ENCODE measurements at regions not wholly inside any gene's neighbourhood (a gene's known extent, or its start where the extent isn't known, plus 50 kb on each side); places are given as distances from the start of the nearest gene placed in this dataset.

DNA sequence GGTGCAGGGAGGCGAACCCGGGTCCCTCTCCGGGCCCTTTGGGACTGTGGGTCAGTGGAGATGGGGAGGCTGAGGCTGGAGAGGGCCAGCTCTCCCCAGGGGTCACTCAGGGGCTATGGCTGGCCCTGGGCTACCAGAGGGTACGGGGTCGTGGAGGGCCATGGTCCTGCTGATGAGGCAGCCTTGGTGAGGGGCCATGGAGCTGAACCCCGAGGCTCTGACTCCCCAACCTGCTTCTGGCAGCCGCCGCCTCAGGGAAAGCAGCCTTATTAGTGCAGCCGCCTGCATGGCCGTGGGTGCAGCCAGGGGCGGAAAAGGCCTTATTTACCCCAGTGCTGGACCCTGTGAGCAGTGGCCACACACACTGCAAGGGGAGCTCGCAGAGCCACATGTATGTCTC lies 139.4 kb downstream of the MIAT start:
- H3K27ac Mint-ChIP-seq: no peak overlapping the region
- H3K4me3 Mint-ChIP-seq: no peak overlapping the region
- no peaks in the 10 kb centered on the region for H3K27me3 Mint-ChIP-seq (ENCODE audit: low read depth)
- intact Hi-C loops (cut with micrococcal nuclease): no loop called here
- CTCF ChIA-PET: interaction anchor here (1.2 kb wide), 1 partner anchor 16 kb away, joined by 4 read pairs; no protein-coding TSS in a partner anchor
- peaks cover 2% of the 10 kb centered on the region for H3K9me3 Mint-ChIP-seq
- no peaks in the 10 kb centered on the region for H3K4me1 Mint-ChIP-seq (ENCODE audit: low read depth)
- H3K36me3 Mint-ChIP-seq (ENCODE audit: low read depth): peaks cover 22% of the 10 kb centered on the region
- no peak for DNase-seq

- peak; percentile 7 for DNase-seq
- Mint-ChIP-seq H3K27me3 (ENCODE audit: low read depth) (no peaks in the 10 kb centered on the region), H3K36me3 (ENCODE audit: low read depth) (peaks cover 19% of the 10 kb centered on the region), H3K27ac (peak overlapping the region; percentile 31), H3K4me1 (ENCODE audit: low read depth) (no peaks in the 10 kb centered on the region), H3K4me3 (no peak overlapping the region), H3K9me3 (peaks cover 2% of the 10 kb centered on the region)
- intact Hi-C loops (cut with micrococcal nuclease): no loop called here
- CTCF ChIA-PET: interaction anchor here (1.2 kb wide), 1 partner anchor 14 kb away, joined by 4 read pairs; no protein-coding TSS in a partner anchor
These were observed 140.5 kb downstream of the MIAT start for GRCh38 chr22:26797910-26798309.

- intact Hi-C loops (cut with micrococcal nuclease): no loop called here
- Mint-ChIP-seq H3K27ac (no peak overlapping the region), H3K27me3 (ENCODE audit: low read depth) (no peaks in the 10 kb centered on the region), H3K9me3 (peaks cover 2% of the 10 kb centered on the region), H3K36me3 (ENCODE audit: low read depth) (peaks cover 13% of the 10 kb centered on the region), H3K4me1 (ENCODE audit: low read depth) (no peaks in the 10 kb centered on the region), H3K4me3 (no peak overlapping the region)
- CTCF ChIA-PET: no interaction called here
- no peak for DNase-seq
These were observed 141.2 kb downstream of the MIAT start for GRCh38 chr22:26798462-26799065.

- CTCF ChIA-PET: no interaction called here
- no peak overlapping the region for H3K4me3 Mint-ChIP-seq
- H3K4me1 Mint-ChIP-seq (ENCODE audit: low read depth): no peaks in the 10 kb centered on the region
- H3K9me3 Mint-ChIP-seq: no peaks in the 10 kb centered on the region
- H3K27me3 Mint-ChIP-seq (ENCODE audit: low read depth): no peaks in the 10 kb centered on the region
- DNase-seq: no peak
- intact Hi-C loops (cut with micrococcal nuclease): no loop called here
- no peak overlapping the region for H3K27ac Mint-ChIP-seq
- H3K36me3 Mint-ChIP-seq (ENCODE audit: low read depth): peaks cover 4% of the 10 kb centered on the region
These were observed 143.5 kb downstream of the MIAT start for GRCh38 chr22:26800858-26801257.

DNA sequence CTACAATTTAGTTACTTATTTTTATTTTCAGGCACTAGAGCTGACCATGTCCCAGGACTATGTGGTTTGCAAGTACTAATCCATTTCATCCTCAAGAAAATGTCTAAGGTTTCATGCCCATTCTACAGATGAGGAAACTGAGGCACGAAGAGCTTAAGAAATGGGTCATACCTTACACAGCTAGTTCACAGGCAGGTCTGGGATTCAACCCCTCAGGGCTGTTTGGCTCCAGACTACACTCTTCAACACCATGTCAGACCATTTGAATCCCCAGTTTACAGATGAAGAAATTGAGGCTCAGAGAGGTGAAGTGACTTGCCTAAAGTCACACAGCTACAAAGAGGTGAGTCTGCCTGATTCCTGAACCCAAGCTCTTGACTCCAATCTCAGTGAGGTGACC lies 144.1 kb downstream of the MIAT start:
- H3K4me3 Mint-ChIP-seq: no peak overlapping the region
- DNase-seq: no peak
- no peaks in the 10 kb centered on the region for H3K27me3 Mint-ChIP-seq (ENCODE audit: low read depth)
- H3K27ac Mint-ChIP-seq: no peak overlapping the region
- H3K9me3 Mint-ChIP-seq: no peaks in the 10 kb centered on the region
- intact Hi-C loops (cut with micrococcal nuclease): no loop called here
- peaks cover 4% of the 10 kb centered on the region for H3K36me3 Mint-ChIP-seq (ENCODE audit: low read depth)
- H3K4me1 Mint-ChIP-seq (ENCODE audit: low read depth): no peaks in the 10 kb centered on the region
- CTCF ChIA-PET: interaction anchor here (1.1 kb wide), 1 partner anchor 122 kb away, joined by 3 read pairs; no protein-coding TSS in a partner anchor

DNA sequence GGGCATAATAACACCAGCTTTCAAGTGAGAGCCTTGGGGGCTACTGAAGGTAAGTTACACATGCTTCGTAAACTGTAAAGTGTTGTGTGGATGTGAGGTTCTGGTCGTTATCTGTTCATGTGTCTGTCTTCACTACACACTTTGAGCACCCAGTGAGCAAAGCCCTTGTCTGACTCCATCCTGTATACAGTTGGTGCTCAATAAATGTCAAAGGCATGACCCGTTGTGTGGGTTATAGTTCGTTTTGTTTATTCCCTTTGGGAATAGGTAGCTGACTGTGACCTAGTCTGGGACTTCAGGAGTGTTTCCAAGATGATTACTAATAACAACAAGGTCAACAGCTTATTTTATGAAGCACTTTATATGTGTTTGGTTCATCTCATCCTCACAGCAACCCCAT lies 146.9 kb downstream of the MIAT start:
- no peak overlapping the region for H3K27ac Mint-ChIP-seq
- intact Hi-C loops (cut with micrococcal nuclease): no loop called here
- no peaks in the 10 kb centered on the region for H3K27me3 Mint-ChIP-seq (ENCODE audit: low read depth)
- no peaks in the 10 kb centered on the region for H3K4me1 Mint-ChIP-seq (ENCODE audit: low read depth)
- CTCF ChIA-PET: interaction anchor here (0.5 kb wide), 1 partner anchor 1469 kb away, joined by 3 read pairs; no protein-coding TSS in a partner anchor
- DNase-seq: no peak
- H3K4me3 Mint-ChIP-seq: no peak overlapping the region
- H3K9me3 Mint-ChIP-seq: peaks cover 2% of the 10 kb centered on the region
- peaks cover 6% of the 10 kb centered on the region for H3K36me3 Mint-ChIP-seq (ENCODE audit: low read depth)

DNA sequence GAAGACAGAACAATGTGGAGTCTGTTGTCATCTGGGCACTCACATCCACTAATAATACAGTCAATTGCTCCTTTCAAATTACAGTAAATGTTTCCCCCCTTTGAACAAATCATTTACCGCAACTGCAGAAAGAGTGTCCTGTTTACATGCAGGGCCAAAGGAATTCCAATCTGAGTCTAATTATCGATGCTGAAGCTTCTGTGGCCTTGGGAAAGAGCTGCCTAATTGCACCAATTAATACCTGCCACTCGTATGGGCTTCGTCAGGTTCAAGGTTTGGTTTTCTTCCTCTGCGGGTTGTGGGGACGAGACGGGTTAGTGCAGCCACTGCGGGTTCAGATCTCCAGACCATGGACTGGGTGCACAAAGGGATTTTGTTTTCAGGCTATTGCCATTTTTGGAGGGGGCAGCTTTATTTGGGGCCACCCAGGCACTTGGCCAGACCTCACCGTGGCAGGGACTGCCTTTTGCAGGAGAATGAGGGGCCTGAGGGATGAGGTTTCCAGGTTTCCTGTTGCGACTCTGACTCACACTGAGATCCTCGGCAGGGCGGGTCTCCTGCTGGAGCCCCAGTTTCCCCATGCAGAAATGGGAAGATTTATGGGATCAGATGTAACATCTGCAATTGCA lies 147.6 kb downstream of the MIAT start:
- DNase-seq: no peak
- Mint-ChIP-seq H3K27ac (no peak overlapping the region), H3K4me1 (ENCODE audit: low read depth) (no peaks in the 10 kb centered on the region), H3K9me3 (peaks cover 2% of the 10 kb centered on the region), H3K36me3 (ENCODE audit: low read depth) (peaks cover 6% of the 10 kb centered on the region), H3K27me3 (ENCODE audit: low read depth) (no peaks in the 10 kb centered on the region), H3K4me3 (no peak overlapping the region)
- CTCF ChIA-PET: no interaction called here
- intact Hi-C loops (cut with micrococcal nuclease): no loop called here

DNA sequence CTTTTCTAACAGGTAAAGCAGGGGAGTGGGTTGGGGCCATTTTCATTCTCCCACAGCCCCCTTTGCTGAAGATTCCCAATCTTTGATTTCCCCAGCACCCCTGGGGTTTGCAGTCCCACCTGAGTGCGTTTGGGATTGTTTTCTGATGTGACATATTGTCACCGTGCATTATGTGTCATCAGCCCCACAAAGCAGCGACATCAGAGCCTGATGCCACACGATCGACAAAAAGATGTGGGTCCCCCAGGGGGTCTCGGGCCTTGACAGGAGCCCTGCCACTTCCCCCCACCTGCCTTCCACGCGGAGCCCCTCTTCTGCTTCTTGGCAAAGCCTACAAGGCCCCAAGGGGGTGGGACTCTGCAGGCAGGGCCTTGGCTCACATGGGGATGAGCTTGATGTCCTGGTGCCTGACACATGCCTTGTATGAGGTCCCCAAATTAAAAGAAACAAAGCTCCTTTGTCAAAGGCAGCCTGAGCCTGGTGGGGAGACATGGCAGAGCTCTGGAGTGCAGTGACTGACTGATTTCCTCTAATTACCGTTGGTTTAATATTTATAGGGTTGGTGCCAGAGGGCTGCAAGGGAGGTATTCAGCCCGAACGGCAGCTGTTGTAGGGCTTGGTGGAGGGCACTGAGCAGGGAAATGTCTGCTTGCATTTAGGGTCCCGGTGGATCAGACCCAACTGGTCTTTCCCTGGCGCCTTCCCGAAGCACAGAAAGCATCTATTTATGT lies 149.2 kb downstream of the MIAT start:
- CTCF ChIA-PET: no interaction called here
- H3K27me3 Mint-ChIP-seq (ENCODE audit: low read depth): no peaks in the 10 kb centered on the region
- H3K4me1 Mint-ChIP-seq (ENCODE audit: low read depth): no peaks in the 10 kb centered on the region
- intact Hi-C loops (cut with micrococcal nuclease): no loop called here
- H3K36me3 Mint-ChIP-seq (ENCODE audit: low read depth): peaks cover 9% of the 10 kb centered on the region
- H3K9me3 Mint-ChIP-seq: peaks cover 2% of the 10 kb centered on the region
- no peak for DNase-seq
- H3K27ac Mint-ChIP-seq: no peak overlapping the region
- H3K4me3 Mint-ChIP-seq: no peak overlapping the region

GRCh38 chr22:26811647-26811992 lies 154.2 kb downstream of the MIAT start:
- intact Hi-C loops (cut with micrococcal nuclease): no loop called here
- CTCF ChIA-PET: interaction anchor here (0.7 kb wide), 1 partner anchor 9 kb away, joined by 3 read pairs; no protein-coding TSS in a partner anchor

DNA sequence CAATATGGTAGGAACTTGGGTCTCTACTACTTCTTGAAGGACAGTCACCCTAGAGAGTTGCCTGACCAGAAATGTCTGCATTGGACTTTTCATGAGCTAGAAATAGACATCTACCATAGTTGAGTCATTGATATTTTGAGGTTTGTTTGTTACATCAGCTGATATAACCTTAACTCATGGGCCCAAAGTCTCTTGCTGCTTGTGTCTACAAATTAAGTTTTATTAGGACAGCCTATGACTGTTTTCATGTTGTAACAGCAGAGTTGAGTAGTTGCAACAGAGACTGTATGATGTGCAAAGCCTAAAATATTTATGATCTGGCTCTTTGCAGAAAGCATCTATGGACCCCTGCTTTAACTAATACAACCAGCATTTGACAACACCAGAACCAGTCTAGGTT lies 155.3 kb downstream of the MIAT start:
- Mint-ChIP-seq H3K4me1 (ENCODE audit: low read depth) (no peaks in the 10 kb centered on the region), H3K36me3 (ENCODE audit: low read depth) (peaks cover 17% of the 10 kb centered on the region), H3K4me3 (no peak overlapping the region), H3K27ac (no peak overlapping the region), H3K27me3 (ENCODE audit: low read depth) (no peaks in the 10 kb centered on the region), H3K9me3 (peaks cover 8% of the 10 kb centered on the region)
- intact Hi-C loops (cut with micrococcal nuclease): no loop called here
- DNase-seq: no peak
- CTCF ChIA-PET: interaction anchor here (0.9 kb wide), 1 partner anchor 15 kb away, joined by 4 read pairs; no protein-coding TSS in a partner anchor

More at GRCh38 chr22:26811647-26811992, 154.2 kb downstream of the MIAT start:
- Mint-ChIP-seq H3K9me3 (peaks cover 2% of the 10 kb centered on the region), H3K27me3 (ENCODE audit: low read depth) (no peaks in the 10 kb centered on the region), H3K36me3 (ENCODE audit: low read depth) (peaks cover 14% of the 10 kb centered on the region), H3K4me1 (ENCODE audit: low read depth) (no peaks in the 10 kb centered on the region), H3K27ac (no peak overlapping the region), H3K4me3 (no peak overlapping the region)
- DNase-seq: no peak

DNA sequence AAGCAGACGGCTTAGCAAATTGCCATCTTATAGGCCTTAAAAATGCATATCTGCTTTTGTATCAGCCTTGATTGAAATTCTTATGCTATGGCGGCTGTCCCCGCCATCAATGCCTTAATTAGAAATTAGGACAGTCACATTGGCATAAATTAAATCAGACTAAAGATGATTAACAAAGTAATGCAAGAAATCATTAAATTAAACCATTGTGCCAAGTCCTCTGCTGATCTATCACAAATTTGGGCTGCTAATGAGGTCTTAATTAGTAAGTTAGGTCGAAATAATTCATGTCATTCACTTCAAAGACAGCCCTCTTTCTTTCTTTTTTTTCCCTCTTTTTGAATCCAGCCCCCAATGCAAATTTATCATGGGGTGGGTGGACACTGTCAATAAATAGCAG lies 159.3 kb downstream of the MIAT start:
- Mint-ChIP-seq H3K4me3 (no peak overlapping the region), H3K4me1 (ENCODE audit: low read depth) (no peaks in the 10 kb centered on the region), H3K9me3 (peaks cover 14% of the 10 kb centered on the region), H3K27me3 (ENCODE audit: low read depth) (no peaks in the 10 kb centered on the region), H3K27ac (no peak overlapping the region), H3K36me3 (ENCODE audit: low read depth) (peaks cover 23% of the 10 kb centered on the region)
- intact Hi-C loops (cut with micrococcal nuclease): no loop called here
- no peak for DNase-seq
- CTCF ChIA-PET: no interaction called here

- CTCF ChIA-PET: no interaction called here
- Mint-ChIP-seq H3K36me3 (ENCODE audit: low read depth) (peaks cover 23% of the 10 kb centered on the region), H3K27me3 (ENCODE audit: low read depth) (no peaks in the 10 kb centered on the region), H3K4me1 (ENCODE audit: low read depth) (no peaks in the 10 kb centered on the region), H3K27ac (no peak overlapping the region), H3K4me3 (no peak overlapping the region), H3K9me3 (peaks cover 14% of the 10 kb centered on the region)
- no peak for DNase-seq
- intact Hi-C loops (cut with micrococcal nuclease): no loop called here
These were observed 160.5 kb downstream of the MIAT start for GRCh38 chr22:26817926-26818325.

DNA sequence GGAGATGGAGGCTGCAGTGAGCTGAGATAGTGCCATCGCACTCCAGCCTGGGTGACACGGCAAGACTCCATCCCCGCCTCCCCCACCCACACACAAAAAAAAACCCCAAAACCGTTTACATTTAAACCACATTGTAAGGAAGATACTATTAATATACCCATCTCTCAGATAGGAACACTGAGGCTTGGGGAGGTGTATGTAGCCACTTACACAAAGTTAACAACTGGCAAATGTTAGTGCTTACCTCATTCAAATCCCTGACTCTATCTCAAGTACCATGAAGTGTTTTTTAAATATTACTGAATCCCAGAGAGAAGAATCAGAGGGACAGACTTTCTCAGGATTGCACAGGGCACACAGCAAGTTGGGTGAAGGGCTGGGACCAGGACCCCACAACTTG lies 164.5 kb downstream of the MIAT start:
- peaks cover 14% of the 10 kb centered on the region for H3K9me3 Mint-ChIP-seq
- CTCF ChIA-PET: no interaction called here
- H3K4me3 Mint-ChIP-seq: no peak overlapping the region
- H3K4me1 Mint-ChIP-seq (ENCODE audit: low read depth): no peaks in the 10 kb centered on the region
- intact Hi-C loops (cut with micrococcal nuclease): no loop called here
- DNase-seq: no peak
- peaks cover 14% of the 10 kb centered on the region for H3K36me3 Mint-ChIP-seq (ENCODE audit: low read depth)
- no peaks in the 10 kb centered on the region for H3K27me3 Mint-ChIP-seq (ENCODE audit: low read depth)
- H3K27ac Mint-ChIP-seq: no peak overlapping the region
